ENCODE measurements at regions not wholly inside any gene's neighbourhood (a gene's known extent, or its start where the extent isn't known, plus 50 kb on each side); places are given as distances from the start of the nearest gene placed in this dataset.
"Not testable (repeated sequence)": the region's sequence is repeated elsewhere in the genome, so short reads cannot be mapped to it uniquely, and the experiment has no call there.

DNA sequence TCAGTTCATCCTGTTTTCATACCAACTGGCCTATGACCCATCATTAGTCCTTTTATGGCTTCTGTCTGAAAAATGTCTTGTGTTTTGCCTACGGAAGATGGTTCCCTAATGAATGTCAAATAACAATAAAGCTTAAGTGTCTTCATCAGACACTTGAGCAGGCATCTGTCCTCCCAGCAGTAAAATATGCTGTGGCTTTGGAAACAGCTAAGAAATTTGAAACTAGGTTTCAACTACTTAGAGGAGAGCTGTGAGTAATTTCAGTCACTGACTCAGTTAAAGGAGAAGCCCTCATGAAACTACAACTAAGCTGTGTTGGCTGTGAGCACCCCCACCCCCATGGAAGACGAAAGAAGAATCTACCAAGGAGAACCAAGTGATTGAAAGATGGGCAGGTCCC is 409.4 kb upstream of the PPP2R3A start:
- DNase-seq, result no peak

DNA sequence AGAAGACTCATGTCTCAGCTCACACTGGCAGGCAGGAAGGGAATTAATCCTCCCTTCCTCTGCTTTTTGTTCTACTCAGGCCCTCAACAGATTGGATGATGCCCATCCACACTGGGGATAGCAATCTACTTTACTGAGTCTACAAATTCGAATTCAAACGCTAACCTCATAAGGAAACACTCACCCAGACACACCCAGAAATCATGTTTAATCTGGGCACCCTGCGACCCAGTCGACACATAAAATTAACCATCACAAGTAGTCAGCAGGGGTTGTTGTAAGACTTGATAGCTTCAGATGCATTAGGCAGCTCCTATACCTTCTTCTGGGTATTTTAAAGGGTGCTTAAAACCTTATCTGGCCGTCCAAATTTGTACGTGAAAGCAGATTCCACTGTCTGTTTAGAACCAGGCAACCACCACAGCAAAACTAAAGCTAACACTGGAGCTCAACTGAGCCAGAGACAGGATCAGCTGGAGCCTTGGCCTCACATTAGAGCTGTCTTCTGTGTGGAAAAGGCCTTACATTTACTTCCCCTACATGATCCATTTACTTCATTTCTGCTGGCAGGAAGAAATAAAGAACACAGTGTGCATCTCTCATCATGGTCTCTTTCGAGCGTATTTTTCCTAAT is 407.3 kb upstream of the PPP2R3A start:
- peak in 1 of 3 donors; percentile 15 for DNase-seq

DNA sequence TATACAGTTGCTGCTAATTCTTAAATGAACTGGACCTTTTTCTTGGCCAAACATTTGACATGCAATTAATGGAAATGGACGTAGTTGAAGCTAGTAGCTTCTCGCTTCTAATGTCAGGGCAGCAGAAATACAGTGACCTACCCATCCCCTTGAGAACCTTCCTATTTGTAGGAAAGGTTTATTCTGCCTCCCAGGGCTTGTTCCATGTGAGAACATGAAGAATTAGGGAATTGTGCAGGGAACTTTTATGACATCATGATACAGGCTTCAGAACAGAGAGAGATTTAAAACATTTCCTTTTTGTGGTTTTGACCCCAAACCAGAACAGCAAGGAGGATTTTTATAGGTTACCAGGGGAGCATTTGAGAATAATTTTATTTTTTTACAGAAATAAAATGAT is 406.6 kb upstream of the PPP2R3A start:
- DNase-seq, result no peak

DNA sequence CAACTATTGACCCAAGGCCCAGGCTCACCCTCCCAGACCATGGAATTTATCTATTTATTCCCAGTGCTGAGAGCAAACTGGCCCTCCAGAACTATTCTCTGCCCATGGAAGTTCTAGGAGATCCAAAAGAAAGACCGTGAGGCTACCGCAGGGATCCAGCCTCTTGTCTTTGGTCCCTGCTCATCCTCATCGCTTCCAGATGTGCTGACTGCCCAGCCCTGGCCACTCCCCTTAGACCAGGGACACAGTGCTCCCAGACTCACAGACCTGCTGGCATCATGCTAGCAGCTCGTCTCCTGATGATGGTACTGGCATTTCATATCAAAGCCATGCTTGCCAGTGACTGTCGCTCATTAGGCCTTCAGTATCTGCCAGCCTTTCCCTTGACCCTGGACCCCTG is 405.7 kb upstream of the PPP2R3A start:
- DNase-seq, result no peak

DNA sequence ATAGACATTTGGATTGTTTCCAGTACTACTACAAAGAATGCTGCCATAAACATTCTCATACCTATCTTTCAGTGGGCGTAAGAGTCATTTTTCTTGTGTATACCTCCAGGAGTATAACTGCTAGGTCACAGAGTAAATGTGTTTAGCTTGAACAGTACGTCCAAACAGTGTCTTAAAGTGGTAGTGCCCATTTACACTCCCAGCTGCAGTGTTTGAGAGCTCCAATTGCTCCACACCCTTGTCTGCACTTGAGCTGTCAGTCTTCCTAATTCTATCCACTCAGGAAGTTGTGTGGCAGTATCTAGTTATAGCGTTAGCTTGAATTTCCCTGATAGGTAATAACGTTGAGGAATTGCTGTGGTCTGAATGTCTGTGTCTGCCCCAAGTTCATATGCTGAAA is 404.7 kb upstream of the PPP2R3A start:
- no peak for DNase-seq

DNA sequence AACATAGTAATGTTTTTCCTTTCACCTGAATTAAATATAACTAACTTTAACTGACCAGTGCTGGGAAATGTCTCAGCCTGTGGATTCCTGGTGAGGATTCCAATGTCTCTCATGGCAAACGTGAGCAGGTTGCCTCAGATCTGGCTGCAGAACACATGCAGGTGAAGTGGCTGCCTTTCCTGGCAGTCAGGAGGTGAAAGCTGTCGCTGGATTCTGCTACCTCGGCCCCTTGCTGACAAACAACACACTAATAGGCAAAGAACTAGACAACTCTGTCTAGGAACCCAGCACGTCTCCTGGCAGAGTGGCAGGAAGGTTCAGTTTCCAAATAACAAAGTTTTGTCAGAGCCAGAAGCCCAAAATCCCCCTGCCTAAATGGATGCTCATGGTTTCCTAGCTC is 400.8 kb upstream of the PPP2R3A start:
- DNase-seq, result no peak

DNA sequence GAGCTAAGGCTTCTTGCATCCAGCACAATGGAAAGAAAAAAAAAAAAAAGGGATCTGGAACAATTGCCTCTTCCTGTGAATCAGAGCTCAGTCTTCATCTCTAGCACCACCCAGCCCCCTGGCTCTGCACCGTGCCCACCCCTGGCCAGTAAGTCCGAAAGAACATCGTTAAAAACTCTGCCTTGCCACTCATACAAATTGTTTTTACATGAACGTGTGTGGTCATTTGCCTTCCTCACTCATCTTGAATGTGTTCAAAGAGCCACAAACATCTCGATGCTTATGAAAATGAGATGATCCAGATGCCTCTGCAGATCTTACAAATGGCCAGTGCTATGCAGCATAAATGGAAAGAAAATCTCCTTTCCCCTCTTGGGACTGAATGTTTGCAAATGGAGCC is 400.0 kb upstream of the PPP2R3A start:
- peak in 1 of 3 donors; percentile 25 for DNase-seq

DNA sequence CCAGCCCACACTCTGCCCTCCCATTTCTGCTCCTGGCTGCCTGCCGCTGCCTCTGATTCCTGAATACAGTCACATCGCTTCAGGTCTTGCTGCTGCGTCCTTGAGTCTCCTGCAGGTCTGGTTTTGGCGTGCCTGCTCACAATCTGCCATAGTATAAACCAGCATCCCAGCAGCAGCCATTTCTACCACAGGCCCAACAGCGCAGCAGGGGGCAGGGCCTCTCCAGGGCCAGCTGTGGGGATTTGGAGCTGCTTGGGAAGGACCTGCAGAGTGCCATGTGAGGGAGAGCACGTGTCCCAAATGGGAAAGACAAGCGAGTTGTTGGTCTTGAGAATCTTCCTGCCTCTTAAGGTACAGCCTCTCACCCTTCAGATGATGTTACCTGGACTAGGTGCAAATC is 398.3 kb upstream of the PPP2R3A start:
- no peak for DNase-seq

DNA sequence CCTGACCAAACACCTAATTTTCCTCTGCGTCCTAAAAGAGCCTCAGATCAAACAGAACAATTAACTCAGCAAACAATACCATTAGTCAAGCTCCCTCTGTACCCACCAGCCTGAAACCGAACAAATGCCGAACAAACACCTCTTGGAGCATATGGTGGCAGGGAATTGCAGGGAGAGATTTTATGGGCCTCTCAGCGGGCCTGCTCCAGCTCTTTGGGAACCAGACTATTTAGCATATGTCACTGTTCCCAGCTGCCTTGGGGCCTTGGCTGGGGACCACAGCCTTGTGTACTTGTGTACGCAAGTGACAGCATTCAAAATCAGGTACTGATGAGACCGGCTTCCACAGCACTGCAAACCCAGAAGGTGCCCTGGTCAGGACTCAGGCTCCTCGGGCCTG is 388.8 kb upstream of the PPP2R3A start:
- DNase-seq, result no peak

DNA sequence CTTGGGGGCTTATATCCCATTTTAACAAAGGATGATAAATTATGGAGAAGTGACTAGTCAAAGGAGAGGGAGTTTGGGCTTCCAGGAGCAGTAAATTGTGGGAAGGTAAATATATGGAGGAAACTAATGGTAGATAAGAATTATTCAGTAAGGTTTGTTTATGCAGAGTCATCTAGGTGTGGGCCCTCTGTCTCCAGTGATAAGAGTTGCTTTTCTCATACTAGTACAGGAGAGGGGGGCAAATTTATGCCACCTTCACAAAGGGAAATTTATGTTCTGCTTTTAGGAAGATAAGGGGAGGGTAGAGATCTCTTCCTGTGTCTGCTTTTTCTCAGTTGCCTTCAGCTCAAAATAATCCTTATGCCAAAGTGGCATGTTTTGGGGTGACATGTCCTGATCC is 383.7 kb upstream of the PPP2R3A start:
- DNase-seq, result no peak

DNA sequence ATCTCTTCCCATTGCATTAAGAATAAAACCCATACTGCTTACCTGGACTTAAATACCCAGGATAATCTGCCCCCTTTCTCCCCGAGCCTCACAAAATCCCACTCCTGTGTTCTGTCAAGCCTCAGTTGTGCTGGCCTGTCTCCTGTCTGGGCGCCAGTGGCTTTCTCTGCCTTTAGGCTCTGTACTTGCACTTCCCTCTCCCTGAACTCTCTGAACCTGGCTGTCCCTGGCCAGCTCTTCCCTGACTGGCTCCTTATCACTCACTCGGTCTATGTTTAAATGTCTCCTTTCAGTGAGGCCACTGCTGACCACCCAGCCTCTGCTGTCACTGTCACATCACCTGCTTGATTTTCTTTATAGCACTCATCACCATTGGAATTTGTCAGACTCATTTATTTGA is 382.7 kb upstream of the PPP2R3A start:
- no peak for DNase-seq

DNA sequence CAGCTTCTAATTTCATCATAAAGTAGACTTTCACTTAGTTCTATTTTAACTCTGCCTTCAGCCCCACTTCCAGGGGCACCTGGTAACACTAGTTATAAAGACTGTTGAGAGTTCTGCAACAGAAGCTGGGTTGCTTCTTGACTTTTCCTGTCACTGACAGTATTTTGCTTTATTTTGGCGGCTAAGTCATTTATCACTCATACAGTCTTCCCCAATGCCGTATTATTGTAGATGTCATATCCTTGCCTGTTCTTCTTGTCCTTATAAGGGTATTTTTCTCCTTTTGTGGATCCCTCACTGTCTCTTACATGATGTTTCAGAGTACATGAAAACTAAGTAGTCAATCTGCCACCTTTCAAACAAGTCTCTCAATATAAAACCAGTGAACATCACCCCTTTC is 369.0 kb upstream of the PPP2R3A start:
- DNase-seq, result no peak

DNA sequence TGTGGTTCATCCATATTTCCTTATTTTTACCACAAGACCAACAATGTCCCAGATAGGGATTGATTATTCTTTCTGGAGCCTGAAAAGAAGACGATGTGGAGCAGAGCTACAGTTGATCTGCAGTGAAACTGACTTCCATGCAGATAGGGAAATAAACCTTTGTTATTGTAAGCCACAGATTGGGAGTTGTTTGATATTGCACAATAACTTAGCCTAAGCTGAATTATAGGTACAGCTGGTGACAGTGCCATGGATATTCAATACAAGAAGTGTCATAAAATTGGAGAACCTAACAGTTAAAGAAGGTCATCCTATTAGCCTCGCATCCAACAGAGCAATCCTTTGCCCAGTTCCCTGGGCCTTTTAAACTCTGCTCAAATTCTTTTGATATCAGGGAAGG is 367.7 kb upstream of the PPP2R3A start:
- DNase-seq, result no peak

DNA sequence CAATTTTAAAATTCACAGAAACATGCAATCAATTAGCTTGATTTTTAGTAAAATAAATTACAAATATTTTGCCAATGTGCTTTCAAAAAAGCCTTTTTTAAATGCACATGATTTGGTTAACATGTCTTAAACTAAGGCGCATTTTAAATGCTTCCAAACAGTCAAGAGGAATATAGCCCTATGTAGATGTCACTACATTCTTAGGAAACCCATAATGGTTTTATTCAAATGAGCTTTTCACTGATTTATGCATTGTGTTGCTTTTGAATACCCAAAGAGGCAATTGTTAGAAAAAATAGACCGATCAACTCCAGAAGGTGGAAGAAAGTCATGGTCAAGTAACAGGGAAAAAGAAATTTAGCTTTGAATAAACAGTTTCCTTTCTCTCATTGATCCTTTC is 366.9 kb upstream of the PPP2R3A start:
- DNase-seq, result no peak

DNA sequence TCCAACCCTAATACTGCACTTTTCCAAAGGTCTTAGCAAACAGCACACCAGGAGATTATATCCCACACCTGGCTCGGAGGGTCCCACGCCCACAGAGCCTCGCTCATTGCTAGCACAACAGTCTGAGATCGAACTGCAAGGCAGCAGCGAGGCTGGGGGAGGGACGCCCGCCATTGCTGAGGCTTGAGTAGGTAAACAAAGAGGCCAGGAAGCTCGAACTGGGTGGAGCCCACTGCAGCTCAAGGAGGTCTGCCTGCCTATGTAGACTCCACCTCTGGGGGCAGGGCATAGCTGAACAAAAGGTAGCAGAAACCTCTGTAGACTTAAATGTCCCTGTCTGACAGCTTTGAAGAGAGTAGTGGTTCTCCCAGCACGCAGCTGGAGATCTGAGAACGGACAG is 361.0 kb upstream of the PPP2R3A start:
- DNase-seq, result not testable (repeated sequence)

DNA sequence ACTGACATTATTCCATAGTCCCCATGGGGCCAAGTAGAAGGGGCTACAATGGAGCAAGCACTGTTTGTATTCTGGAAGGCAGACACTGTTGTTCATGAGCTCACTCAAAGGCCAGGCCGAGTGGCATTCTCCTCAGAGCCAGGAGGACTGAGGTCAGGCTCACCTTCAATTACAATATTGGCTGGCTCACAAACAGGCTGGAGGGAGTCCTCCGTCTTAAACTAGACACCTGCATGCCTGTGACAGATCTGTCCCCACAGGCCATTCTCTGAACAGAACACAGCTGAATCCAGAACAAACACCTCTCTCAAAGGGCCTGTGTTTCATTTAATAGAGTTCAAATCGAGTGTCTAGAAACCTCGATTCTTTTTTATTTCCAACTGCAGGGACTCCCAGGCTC is 347.4 kb upstream of the PPP2R3A start:
- DNase-seq, result no peak

DNA sequence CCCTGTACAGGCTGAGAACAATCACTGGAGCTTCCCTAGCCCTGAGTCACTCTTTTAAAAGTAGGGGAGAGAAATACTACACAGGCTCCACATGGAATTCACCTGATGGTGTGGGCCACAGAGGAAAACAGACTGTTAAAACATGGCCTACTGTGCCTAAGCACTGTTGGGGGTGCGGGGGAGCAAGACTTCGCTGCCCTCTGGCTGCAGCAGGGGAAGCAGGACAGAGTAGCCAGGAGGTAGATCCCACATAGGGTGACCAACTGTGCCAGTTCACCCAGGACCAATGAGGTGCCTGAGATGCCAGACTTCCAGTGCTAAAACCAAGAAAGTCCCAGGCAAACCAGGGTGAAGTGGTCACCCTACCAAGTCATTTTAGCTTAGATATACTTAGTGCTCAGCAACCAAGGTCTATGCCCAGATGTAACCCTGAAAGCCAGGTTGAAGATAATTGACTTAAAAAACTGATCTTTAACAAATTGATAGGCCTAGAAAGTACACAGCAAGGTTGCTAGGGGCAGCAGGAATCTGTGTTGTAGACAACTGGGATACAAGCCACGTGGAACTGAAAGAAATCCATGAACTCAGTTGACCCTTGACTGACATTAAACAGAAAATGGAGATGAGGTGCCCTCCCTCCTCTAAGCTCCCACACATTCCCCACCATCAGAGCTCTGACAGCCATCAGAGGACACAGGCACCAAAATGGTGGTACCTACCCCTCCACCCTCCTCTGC is 344.2 kb upstream of the PPP2R3A start:
- no peak for DNase-seq

DNA sequence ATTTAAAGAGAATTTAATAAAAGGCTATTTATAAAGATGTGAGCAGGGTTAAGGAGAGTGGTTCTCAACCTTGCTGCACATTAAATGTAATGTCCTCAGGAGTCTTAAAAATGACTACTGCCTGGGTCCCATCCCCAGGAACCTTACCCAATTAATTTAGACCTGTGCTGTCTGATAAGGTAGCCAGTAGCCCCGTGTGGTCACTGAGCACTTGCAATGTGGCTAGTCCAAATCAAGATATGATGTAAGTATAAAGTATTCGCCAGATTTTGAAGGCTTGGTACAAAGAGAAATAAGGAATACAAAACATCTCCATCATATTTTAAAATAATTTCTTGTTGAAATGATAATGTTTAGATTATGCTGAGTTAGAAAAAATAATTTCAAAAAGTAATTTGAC is 343.3 kb upstream of the PPP2R3A start:
- DNase-seq, result no peak

DNA sequence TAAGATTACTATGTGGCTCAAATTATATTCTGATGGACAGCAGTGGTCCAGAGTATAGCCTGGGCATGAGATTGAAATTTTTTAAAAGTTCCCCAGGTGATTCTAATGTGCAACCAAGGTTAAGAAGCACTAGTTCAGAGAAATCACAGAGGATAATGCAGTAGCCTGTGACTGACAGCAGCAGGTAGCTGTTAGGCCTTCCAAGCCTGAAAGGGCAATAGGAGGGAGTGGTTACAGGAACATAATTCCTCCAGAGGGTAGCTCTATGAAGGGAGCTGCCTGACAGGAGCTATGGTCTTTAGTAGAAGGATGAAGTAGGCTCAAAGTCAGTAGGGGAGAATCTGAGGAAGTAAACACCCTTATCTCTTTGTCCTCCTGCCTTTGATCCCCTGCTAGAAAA is 342.9 kb upstream of the PPP2R3A start:
- DNase-seq, result peak in 2 of 3 donors; percentile 5 to 8

DNA sequence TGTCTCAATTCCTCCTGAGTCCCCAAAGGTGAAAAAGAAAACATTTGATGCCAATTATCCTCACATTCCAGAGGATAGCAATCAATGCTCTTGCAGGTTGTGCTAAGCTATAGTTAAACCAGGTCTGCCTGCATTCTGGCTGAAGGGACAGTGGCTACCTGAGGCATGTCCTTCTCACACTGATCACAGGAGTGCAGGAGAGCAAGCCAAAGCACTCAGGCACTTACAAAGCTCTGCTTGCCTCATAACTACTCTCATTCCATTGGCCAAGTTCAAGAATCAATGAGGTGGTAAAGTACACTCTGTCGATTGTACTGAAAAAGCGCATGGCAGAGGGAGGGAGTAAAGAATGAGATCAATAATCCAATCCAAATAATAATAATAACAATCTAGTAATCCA is 342.0 kb upstream of the PPP2R3A start:
- no peak for DNase-seq

DNA sequence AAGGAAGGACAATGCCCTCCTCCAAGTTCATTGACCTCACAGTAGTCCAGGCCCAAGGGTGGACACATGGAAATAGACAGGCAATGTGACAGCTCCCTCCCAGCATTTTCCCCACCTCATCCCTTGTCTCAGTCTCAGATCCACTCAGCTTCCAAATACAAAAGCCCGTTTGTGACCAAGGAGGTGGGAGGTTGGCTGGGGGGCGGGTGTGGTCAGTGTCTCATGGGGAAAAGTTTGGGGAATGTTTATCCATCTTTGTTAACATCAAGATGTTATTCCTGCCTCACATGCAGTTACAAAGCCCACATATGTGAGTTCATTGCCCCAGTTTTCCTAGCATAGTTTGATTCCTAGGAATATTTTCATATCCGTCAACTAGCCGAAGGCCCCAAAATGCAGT is 338.5 kb upstream of the PPP2R3A start:
- DNase-seq, result no peak

DNA sequence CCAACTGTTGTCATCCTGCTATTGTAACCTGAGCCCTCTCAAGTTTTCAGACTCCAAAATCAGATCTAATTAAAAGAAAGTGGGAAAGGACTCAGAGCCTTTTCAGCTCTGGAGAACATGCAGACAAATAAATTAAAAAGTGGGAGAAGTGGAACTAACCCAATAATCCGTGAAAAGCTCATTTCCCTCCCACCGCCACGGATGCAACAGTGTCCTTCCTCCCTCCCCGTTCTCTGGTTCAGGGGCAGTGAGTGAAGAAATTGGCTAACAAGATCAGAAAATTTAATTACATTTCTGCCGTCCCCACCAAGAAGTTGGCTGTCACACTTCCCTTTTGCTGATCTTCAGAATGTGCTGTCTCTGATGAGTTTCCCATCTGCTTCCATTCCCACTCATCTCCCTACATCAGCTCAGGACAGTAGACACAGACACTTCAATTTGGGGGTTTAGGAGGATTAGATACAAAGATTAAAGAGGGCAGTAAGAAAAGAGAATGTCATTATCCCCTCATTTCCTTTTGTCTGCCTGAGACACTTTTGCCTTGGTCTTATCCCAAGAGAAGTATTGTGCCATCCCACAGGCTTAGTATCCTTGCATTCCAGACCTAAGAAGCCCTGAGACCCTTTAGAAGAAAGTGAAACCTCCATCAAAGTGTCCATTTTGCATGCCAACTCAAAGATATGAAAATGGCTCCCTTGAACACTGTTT is 335.7 kb upstream of the PPP2R3A start:
- DNase-seq, result no peak

DNA sequence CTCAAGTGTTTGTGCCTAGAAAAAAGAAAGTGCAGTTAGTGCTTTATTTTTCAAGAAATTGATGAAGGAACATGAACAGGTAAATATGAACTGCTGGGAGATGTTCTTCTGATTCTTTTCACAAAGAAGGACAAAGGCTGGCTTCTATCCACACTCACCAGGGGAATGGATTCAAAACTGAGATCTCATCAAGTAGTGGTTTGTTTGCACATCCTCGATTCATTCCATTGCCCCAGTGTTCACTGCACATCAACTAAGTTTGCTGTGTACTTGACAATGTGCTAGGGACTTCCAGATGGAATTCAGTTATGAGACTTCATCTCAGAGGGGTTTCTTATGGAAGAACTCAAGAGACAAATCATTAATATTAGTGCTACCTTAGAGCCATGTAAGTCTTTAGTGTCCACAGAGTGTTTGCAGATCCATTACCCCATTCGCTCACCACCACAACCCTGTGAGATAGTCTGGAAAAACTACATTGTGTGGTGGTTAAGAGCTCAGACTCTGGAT is 332.9 kb upstream of the PPP2R3A start:
- DNase-seq, result no peak

Data from muscle of back (tissue), 3 donors.